ENCODE measurements at regions not wholly inside any gene's neighbourhood (a gene's known extent, or its start where the extent isn't known, plus 50 kb on each side); places are given as distances from the start of the nearest gene placed in this dataset.

DNA sequence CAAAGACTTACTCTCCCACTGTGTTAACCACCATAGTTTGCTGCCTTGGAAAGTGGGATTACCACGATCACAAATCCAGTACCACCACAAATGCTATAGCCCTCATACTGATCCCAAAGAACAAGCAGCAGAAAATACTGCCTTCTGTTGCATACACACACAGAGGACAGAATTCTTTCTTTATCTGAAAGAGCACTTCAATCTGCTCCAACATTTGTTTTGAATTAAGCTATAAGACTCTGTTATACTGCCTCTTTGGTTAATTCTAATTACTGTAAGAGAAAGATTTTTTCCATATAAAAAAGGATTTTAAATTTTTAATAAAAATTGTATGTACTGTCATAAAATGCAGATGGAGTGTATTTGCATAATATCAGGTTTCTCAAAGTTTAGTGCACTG is 69.8 kb downstream of the YIPF5 start:
- TF ChIP-seq CTCF (IDR thresholded peaks at IDR 0.05 in 8 of 11, conservative IDR thresholded peaks at IDR 0.05 in 3 of 11) (no peak), POLR2A (IDR thresholded peaks at IDR 0.05) (no peak), POLR2AphosphoS5 (IDR thresholded peaks at IDR 0.05) (no peak)
